ENCODE measurements at regions not wholly inside any gene's neighbourhood (a gene's known extent, or its start where the extent isn't known, plus 50 kb on each side); places are given as distances from the start of the nearest gene placed in this dataset.

DNA sequence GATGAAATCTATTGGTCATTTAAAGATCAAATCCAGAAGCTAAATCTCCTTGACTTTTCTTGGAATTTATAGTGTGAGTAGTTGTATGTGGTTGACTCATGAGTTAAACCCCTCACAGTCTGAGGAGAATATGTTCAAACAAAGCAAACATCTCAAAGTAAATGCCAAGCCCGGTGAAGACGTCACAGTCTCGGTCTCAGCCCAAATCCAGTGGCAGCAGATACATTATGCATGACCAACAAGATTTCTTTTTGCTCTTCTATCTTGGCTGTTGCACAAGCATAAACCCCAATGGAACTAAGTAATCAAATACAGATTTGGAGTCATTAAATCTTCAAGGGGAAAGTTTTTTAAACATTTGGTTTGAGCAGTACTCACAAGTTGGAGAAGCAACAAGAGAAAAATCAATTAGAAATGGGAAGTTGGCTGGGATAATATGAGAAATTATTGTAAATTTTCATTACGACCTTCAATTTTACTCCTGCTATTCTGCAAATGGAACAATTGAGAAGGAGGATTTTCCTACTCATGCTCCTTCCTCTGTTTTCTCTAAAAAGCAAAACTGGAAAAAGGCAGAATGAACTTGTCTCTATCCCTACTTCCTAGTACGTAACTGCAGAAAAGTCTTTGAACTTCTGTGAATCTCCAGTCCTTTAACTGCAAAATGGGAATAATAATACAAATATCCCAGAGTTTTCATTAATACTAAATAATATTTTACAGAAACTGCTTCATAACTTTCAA lies 575.8 kb downstream of the NUF2 start:
- H3K4me2 ChIP-seq (ENCODE audit: insufficient read depth, low read length) = no peak overlapping the region
- DNase-seq = no peak
- H3K27ac ChIP-seq (ENCODE audit: low read length) = no peak overlapping the region
- H2AFZ ChIP-seq (ENCODE audit: low read depth, low read length) = no peak overlapping the region
- no peak overlapping the region for H3K4me3 ChIP-seq (ENCODE audit: low read depth in 1 of 2, low read length in 2 of 2)
- no peaks in the 10 kb centered on the region for H3K9me3 ChIP-seq (ENCODE audit: insufficient read depth, low read length, severe bottlenecking)
- H3K79me2 ChIP-seq (ENCODE audit: insufficient read depth, low read length) = no peaks in the 10 kb centered on the region
- no peaks in the 10 kb centered on the region for H4K20me1 ChIP-seq (ENCODE audit: insufficient read depth, low read length)
- H3K9ac ChIP-seq (ENCODE audit: low read depth, low read length) = no peak overlapping the region
- no peaks in the 10 kb centered on the region for H3K27me3 ChIP-seq (ENCODE audit: insufficient read depth, low read length, poor library complexity)
- H3K36me3 ChIP-seq (ENCODE audit: insufficient read depth, low read length) = no peaks in the 10 kb centered on the region
- no peak for ATAC-seq (ENCODE audit: insufficient read depth, low read depth)
- TF ChIP-seq EZH2 (IDR thresholded peaks at IDR 0.05; ENCODE audit: borderline replicate concordance, low read depth, low read length, severe bottlenecking) = no peak
- TF ChIP-seq, protein P1, sequence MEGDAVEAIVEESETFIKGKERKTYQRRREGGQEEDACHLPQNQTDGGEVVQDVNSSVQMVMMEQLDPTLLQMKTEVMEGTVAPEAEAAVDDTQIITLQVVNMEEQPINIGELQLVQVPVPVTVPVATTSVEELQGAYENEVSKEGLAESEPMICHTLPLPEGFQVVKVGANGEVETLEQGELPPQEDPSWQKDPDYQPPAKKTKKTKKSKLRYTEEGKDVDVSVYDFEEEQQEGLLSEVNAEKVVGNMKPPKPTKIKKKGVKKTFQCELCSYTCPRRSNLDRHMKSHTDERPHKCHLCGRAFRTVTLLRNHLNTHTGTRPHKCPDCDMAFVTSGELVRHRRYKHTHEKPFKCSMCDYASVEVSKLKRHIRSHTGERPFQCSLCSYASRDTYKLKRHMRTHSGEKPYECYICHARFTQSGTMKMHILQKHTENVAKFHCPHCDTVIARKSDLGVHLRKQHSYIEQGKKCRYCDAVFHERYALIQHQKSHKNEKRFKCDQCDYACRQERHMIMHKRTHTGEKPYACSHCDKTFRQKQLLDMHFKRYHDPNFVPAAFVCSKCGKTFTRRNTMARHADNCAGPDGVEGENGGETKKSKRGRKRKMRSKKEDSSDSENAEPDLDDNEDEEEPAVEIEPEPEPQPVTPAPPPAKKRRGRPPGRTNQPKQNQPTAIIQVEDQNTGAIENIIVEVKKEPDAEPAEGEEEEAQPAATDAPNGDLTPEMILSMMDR (IDR thresholded peaks at IDR 0.05; ENCODE audit: borderline replicate concordance, extremely low read depth, low read length, poor library complexity, severe bottlenecking) = no peak
- H3K4me1 ChIP-seq (ENCODE audit: insufficient read depth, low read length) = no peaks in the 10 kb centered on the region

DNA sequence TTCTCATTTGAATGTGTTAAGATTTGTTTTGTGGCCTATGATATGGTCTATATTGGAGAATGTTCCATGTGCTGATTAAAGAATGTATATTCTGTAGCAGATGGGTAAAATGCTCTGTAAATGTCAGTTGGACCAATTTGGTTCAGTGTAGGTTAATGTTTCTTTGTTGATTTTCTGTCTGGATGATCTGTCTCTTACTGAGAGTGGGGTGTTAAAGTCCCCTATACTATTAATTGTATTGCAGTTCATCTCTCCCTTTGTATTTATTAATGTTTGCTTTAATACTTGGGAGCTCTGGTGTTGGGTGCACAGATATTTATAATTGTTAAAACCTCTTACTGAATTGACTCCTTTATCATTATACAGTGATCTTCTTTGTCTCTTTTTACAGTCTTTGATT lies 584.5 kb downstream of the NUF2 start:
- Histone ChIP-seq H2AFZ (ENCODE audit: low read depth, low read length) (no peak overlapping the region), H3K4me2 (ENCODE audit: insufficient read depth, low read length) (no peak overlapping the region), H3K9me3 (ENCODE audit: insufficient read depth, low read length, severe bottlenecking) (no peaks in the 10 kb centered on the region), H4K20me1 (ENCODE audit: insufficient read depth, low read length) (no peaks in the 10 kb centered on the region), H3K36me3 (ENCODE audit: insufficient read depth, low read length) (no peaks in the 10 kb centered on the region), H3K79me2 (ENCODE audit: insufficient read depth, low read length) (no peaks in the 10 kb centered on the region), H3K4me1 (ENCODE audit: insufficient read depth, low read length) (no peaks in the 10 kb centered on the region), H3K27me3 (ENCODE audit: insufficient read depth, low read length, poor library complexity) (no peaks in the 10 kb centered on the region), H3K27ac (ENCODE audit: low read length) (no peak overlapping the region), H3K9ac (ENCODE audit: low read depth, low read length) (no peak overlapping the region), H3K4me3 (ENCODE audit: low read depth in 1 of 2, low read length in 2 of 2) (no peak overlapping the region)
- no peak for DNase-seq
- TF ChIP-seq EZH2 (IDR thresholded peaks at IDR 0.05; ENCODE audit: borderline replicate concordance, low read depth, low read length, severe bottlenecking) = no peak
- TF ChIP-seq, protein P1 (IDR thresholded peaks at IDR 0.05; ENCODE audit: borderline replicate concordance, extremely low read depth, low read length, poor library complexity, severe bottlenecking) = no peak
- no peak for ATAC-seq (ENCODE audit: insufficient read depth, low read depth)

DNA sequence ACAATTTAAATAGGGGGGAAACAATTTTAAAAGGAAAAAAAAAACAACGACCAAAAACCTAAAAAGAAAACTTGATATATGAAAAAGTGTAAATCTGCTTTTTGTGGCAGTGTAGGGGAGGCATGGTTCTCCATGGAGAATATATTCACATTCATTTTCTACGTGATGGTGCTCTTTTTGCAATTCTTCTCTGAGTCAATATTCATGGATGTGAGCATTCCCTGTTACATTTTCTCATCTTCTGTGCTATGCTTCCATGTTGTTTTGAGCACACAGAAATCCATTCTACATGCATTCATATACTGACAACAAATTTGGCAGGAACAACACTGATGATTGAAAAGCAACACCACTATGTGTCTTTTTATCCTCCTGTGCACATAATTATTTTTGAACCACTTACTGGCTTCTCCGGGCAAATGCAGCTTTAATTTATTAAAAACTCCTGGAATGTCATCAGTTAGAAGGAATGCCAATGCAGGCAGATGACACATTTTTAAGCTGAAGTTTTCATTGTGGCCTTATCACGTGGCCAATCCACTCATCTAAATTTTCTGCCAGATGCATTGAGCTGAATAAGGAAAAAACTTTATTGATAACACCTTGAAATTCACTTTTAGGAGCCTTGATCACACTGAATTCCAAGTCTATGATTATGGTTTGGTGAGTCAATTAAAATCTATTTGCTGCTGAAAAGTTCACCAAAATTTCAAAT lies 590.6 kb downstream of the NUF2 start:
- no peak overlapping the region for H2AFZ ChIP-seq (ENCODE audit: low read depth, low read length)
- H3K4me3 ChIP-seq (ENCODE audit: low read depth in 1 of 2, low read length in 2 of 2) = no peak overlapping the region
- H3K27me3 ChIP-seq (ENCODE audit: insufficient read depth, low read length, poor library complexity) = no peaks in the 10 kb centered on the region
- DNase-seq = no peak
- no peaks in the 10 kb centered on the region for H3K4me1 ChIP-seq (ENCODE audit: insufficient read depth, low read length)
- no peak for TF ChIP-seq EZH2 (IDR thresholded peaks at IDR 0.05; ENCODE audit: borderline replicate concordance, low read depth, low read length, severe bottlenecking)
- TF ChIP-seq, protein P1 (IDR thresholded peaks at IDR 0.05; ENCODE audit: borderline replicate concordance, extremely low read depth, low read length, poor library complexity, severe bottlenecking) = no peak
- no peak overlapping the region for H3K27ac ChIP-seq (ENCODE audit: low read length)
- no peaks in the 10 kb centered on the region for H3K79me2 ChIP-seq (ENCODE audit: insufficient read depth, low read length)
- H4K20me1 ChIP-seq (ENCODE audit: insufficient read depth, low read length) = no peaks in the 10 kb centered on the region
- H3K9me3 ChIP-seq (ENCODE audit: insufficient read depth, low read length, severe bottlenecking) = no peaks in the 10 kb centered on the region
- ATAC-seq (ENCODE audit: insufficient read depth, low read depth) = no peak
- H3K36me3 ChIP-seq (ENCODE audit: insufficient read depth, low read length) = no peaks in the 10 kb centered on the region
- no peak overlapping the region for H3K9ac ChIP-seq (ENCODE audit: low read depth, low read length)
- H3K4me2 ChIP-seq (ENCODE audit: insufficient read depth, low read length) = no peak overlapping the region
